Left colon (tissue), 2 donors: ENCODE measurements at regions not wholly inside any gene's neighbourhood (a gene's known extent, or its start where the extent isn't known, plus 50 kb on each side); places are given as distances from the start of the nearest gene placed in this dataset.

ENCODE experiments used
- ATAC-seq: fragments of 200-7000 bp; cut with Tn5 transposase; one replicate; pipeline ENCODE4 v1.9.1; 2020; ENCODE audit warnings: mild to moderate bottlenecking, moderate library complexity
- DNase-seq, 2 donors: peaks; one replicate each; pipeline ENCODE4 v3.0.0-alpha.2; 2020
- intact Hi-C, 2 donors: fragments of 100-400 bp; cut with DNase I in 1 of 2; cut with micrococcal nuclease in 1 of 2; formaldehyde crosslinking; loops; one replicate each; pipeline versions ENCODE4 v1.11.2 to v1.14.0; 2022; cut with DNase I, micrococcal nuclease
- donor health status: DM: no; HTN: no; CAD: no.
- donor health status: DM: yes; HTN: yes; CAD: no.

GRCh38 chr11:88448131-88448670 lies 110.7 kb upstream of the CTSC start:
- ATAC-seq (no peak), DNase-seq (no peak)
- intact Hi-C loops = no loop called here

- intact Hi-C loops = no loop called here
- ATAC-seq (no peak), DNase-seq (no peak)
Measured at GRCh38 chr11:88447281-88447680, 109.7 kb upstream of the CTSC start.

GRCh38 chr11:88439356-88439755 lies 101.8 kb upstream of the CTSC start:
- DNase-seq = no peak
- intact Hi-C loops = no loop called here
- no peak for ATAC-seq

GRCh38 chr11:88438721-88439120 lies 101.2 kb upstream of the CTSC start:
- ATAC-seq (no peak), DNase-seq (no peak)
- intact Hi-C loops = no loop called here

- ATAC-seq (no peak), DNase-seq (no peak)
- intact Hi-C loops = no loop called here
Measured at GRCh38 chr11:88435415-88435814, 97.9 kb upstream of the CTSC start.

- ATAC-seq = no peak
- intact Hi-C loops = no loop called here
- DNase-seq = no peak
Measured at GRCh38 chr11:88434333-88434976, 96.9 kb upstream of the CTSC start.

DNA sequence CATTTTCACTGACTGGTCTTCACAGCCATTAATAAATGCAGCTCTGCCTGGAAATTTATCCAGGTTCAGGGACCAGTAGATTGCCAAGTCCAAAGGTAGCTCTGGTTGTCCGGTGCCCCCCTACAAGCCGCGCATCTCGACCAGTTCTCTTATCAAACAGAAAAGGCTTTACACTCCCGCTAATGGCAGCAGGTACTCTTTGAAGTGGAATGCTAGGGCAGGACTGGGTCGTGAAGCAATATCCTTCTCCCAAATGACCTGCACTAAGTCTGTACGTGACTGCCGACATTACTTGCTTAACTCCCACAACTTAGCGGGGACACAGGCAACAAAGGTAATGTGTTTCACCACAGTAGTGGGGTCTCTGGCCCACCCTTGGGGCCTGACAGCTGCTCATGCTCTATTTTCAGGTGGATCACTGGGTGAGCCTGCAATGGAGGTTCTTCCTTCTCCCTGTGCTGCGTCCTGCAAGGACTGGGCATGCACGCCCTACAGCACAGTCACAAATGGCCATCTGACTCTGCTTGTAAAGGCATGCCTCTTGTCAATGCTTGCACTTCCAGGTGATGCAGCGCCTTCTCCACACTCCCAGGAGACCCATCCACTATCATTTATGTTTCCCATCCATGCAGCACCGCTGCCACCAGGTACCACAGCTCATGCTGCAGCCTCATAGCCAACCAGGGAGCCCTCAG lies 96.1 kb upstream of the CTSC start:
- no peak for DNase-seq
- intact Hi-C loops = no loop called here
- no peak for ATAC-seq

DNA sequence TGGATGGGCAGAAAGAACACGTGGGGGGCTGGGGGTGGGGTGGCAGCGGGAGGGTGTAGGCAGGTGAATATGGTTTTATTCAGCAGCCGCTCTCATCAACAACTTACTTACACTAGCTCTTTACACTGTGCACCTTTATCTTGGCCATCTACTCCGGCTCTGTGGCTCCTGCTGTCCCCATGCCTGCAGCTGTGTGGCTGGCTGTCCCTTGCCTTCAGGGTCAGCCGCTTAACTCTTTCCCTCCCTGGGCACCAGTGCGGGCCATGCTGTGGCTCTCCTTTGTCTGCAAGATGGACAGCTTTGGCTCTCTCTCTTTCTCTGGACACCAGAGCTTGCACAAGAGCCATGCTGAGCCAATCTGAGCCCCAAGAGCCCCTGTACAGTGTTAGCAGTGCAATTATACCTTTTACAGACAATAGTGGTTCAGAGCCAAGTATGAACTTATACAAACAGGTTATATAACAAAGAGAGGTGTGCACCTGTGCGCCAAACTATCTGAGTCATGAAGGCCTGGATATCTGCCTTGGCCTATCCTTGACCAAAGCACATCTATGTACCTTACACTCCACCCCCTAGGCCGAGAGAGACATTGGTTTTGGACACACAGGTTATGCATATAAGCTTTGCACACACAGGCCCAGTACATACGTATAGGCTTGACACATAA lies 94.3 kb upstream of the CTSC start:
- DNase-seq (no peak), ATAC-seq (no peak)

DNA sequence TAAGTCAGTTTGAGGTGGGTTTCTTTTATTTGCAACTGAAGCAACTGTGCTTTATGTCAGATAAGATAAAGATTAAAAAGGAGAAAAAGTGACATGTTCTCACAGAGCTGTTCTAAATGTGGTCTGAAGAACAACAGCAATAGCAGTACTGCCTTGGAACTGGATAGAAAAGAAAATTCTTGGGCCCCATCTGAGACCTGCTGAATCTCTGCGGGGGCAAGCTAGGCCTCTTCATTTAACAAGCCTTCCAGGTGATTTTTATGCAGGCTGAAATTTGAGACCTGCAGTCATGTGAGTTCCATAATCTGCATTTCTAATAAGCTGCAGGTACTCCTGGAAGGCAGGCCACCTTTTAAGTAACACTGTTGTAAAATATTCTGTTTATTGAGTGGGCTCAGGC lies 91.4 kb upstream of the CTSC start:
- intact Hi-C loops = no loop called here
- ATAC-seq = no peak

More for the DNA sequence above, 94.3 kb upstream of the CTSC start:
- intact Hi-C loops = no loop called here

DNA sequence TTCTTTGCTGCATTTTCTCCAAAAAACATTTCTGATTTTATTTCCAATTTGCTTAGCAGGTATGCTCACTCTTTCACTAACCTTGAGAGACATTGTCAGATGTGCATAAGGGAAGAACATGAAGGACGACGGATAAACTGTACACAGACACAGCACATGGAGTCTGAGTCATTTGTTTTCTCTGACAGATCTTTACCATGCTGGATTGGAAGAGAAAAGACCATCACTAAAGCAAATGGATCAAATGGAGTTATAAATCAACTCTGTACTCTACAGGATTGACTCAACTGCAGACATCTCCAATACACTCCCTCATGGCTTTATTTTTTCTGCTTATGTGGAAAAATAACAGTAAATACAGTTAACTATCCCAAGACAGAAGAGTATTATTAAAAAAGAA lies 90.2 kb upstream of the CTSC start:
- intact Hi-C loops = no loop called here
- DNase-seq (no peak), ATAC-seq (no peak)

More for the DNA sequence above, 91.4 kb upstream of the CTSC start:
- no peak for DNase-seq

- intact Hi-C loops = no loop called here
- no peak for DNase-seq
- no peak for ATAC-seq
Measured at GRCh38 chr11:88424881-88425280, 87.3 kb upstream of the CTSC start.

DNA sequence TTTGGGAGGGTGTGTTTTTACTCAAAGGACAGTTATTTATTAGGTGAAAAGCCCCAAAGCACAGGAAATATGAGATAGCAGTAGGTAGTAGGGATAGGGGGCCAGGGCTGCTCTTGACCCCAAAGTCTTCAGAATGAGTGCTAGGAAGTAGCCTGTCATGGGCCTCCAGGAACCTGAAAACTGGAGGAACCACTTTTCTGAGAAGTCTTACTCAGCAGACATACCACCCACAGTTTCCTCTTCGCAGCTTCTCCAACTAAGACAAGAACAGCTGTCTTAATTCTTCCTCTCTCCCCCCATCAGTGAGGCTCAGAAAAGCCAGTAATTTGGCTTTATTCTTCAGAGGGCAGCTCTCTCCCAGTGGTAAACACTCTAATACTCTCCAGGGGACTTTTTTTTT lies 84.0 kb upstream of the CTSC start:
- peak; percentile 13 for ATAC-seq
- intact Hi-C loops = no loop called here
- no peak for DNase-seq

DNA sequence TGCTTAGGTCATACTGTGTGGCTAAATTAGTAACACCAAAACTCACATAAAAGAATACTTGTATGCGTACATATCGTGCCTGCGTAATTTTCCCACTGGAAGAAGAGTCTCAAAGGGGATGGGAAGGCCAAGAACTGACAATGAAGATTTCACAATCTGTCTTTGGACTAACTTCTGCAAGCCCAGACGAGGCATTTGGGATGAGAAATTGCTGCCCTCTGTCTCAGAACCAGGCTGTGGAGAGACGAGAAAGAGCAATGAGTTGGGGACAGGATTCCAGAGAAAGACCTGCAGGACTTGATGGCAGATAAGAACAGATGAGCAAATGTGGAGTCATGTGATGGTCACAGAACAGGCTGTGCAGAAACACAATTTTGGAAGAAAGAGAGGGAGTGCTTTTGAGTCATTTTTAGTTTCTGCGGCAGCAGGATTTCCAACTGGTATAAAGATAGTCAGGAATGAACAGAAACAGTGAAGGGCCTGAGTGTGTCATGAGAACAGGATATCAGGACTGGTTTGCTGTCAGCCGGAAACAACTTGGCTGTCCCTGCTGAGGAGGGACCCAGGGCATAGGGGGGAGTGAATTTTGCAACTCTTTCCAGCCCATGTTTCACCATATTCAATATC lies 82.7 kb upstream of the CTSC start:
- DNase-seq = no peak
- intact Hi-C loops = no loop called here
- ATAC-seq = no peak

DNA sequence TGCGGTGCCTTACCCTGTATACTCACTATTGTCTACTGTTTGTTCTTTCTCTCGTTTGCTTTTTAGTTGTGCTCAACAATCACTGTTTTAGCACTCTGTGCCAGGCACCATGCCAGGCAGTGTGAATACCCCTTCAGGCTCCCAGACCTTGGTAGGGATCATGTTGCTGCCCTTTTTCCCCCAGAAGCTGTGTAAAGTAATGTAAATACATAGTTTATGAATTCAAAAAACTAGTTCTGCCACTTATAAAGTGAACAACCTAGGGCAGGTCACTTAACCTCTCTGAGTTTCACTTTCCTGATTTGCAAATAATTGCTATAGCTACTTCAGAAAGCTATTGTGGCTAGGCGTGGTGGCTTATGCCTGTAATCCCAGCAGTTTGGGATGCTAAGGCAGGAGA lies 81.0 kb upstream of the CTSC start:
- ATAC-seq (peak; percentile 37), DNase-seq (no peak)
- intact Hi-C loops = no loop called here

DNA sequence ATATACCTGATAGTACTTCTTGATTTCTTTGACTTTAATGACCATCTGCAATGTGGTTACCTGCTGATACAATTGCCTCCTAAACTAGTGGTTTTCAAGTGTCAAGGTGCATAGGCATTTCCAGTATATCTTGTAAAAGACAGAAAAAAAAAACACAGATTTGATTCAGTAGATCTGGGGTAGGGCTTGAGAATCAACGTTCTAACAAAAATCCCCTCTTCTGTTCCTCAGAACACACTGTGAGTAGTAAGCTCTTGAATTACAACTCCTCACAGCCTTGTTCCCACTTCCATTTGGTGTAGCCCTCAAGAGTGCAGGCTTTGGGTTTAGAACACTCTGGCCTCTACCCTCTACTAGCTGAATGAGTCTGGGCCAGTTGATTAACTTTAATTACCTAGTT lies 78.0 kb upstream of the CTSC start:
- ATAC-seq = no peak
- intact Hi-C loops = no loop called here
- DNase-seq = no peak

DNA sequence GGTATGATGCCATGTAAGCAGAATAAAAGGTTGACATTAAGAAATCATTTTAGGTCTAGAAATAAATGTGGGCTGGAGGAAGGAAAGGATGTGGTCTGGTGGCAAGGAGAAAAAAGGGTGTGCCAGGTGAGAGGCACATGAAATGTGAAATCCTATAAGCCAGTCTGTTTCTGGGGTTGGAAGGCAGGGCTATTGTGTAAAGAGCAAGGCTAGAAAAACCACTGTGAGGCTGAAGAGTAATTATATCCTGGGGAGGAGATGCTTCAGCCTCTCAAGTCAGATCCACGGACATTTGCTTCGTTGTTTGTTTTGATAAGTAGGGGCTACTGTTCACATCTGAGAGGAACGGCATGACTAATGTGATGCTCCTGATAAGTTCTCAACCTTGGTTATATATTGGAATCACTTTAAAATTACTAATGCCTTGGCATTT lies 77.5 kb upstream of the CTSC start:
- ATAC-seq (no peak), DNase-seq (no peak)
- intact Hi-C loops = no loop called here

GRCh38 chr11:88414385-88414861 lies 76.9 kb upstream of the CTSC start:
- ATAC-seq (peak; percentile 54), DNase-seq (peak; percentile 16 to 36)
- intact Hi-C loops = no loop called here

GRCh38 chr11:88411265-88411664 lies 73.7 kb upstream of the CTSC start:
- ATAC-seq (no peak), DNase-seq (no peak)
- intact Hi-C loops = no loop called here

DNA sequence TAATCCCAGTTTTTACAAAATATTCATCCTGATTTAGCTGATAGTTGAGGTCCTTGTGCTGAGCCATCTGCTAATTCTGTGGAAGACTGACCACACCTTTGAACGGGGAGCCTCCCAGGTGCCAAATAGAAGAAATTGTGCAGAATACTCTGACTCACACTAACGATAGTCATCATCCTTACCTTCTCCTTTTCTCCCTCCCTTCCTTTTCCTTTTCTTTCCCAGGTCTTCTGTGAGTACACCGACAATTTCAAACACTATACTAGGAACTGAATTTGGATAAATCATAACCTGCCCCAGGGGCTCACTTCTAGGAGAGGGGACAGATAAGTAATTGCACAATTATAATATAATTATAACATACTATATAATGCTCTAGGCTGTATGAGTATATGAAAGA lies 73.1 kb upstream of the CTSC start:
- intact Hi-C loops = no loop called here
- no peak for DNase-seq
- no peak for ATAC-seq

GRCh38 chr11:88410056-88410455 lies 72.5 kb upstream of the CTSC start:
- DNase-seq (no peak), ATAC-seq (no peak)
- intact Hi-C loops = no loop called here
